NCI-H526 treated with DMSO at 0.1 percent for 48 hours (cell line): ENCODE measurements at regions not wholly inside any gene's neighbourhood (a gene's known extent, or its start where the extent isn't known, plus 50 kb on each side); places are given as distances from the start of the nearest gene placed in this dataset.
"Not testable (repeated sequence)": the region's sequence is repeated elsewhere in the genome, so short reads cannot be mapped to it uniquely, and the experiment has no call there.

Experiments
- DNase-seq: peaks from one replicate; lab custom pipeline; 2025; lab: John Stamatoyannopoulos, UW

DNA sequence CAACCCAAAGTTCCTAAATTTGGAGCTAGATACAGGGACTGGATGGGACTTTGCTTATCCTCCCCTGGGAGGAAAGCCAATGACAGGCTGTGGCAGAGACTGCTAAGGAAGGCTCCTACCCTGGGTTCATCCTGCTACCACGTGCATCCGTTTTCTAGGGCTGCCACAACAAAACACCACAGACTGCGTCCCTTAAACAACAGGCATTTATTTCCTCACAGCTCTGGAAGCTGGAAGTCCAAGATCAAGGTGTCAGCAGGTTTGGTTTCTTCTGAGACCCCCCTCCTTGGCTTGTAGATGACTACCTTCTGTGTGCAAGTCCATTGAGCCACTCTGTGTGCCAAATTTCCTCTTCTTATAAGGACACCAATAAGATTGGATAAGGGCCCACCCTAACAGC is 263.9 kb downstream of the FAM43A start:
- no peak for DNase-seq

DNA sequence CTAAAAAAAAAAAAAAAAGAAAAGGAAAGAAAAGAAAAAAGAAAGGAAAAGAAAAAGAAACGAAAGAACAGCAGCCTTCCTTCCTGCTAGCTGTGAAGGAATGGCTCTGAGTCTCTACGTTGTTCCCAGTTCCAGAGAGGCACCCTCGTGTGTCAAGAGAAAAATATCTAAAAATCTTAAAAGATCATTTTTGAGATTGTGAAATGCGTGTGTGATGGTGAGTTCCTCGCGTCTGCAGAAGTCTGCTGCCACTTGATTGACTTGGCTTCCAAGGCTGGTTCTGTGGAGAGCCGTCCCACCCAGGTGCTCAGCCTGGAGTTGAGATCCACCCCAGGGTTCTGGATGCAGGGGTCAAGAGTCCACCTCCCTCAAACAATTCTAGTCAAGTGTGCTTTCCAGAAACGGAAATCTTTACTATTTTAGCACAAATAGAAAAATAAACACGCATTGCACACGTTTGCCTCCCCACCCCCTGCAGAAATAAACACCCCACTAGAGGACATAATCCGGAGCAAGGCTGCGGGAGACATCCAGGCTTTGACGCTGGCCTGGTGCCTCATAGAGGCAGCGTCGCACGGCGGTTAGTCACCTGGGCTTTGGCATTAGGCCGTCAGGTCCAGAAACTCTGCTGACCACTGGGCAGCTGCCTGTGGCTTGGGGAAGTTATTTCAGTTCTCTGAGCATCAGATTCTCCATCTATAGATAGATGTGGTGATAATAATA is 265.4 kb downstream of the FAM43A start:
- DNase-seq: no peak

DNA sequence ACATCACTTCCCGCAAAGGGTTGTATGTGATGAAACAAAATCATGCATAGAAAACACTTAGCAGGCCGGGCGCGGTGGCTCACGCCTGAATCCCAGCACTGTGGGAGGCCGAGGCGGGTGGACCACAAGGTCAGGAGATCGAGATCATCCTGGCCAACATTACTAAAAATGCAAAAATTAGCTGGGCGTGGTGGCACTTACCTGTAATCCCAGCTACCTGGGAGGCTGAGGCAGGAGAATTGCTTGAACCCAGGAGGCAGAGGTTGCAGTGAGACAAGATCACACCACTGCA is 265.9 kb downstream of the FAM43A start:
- not testable (repeated sequence) for DNase-seq

DNA sequence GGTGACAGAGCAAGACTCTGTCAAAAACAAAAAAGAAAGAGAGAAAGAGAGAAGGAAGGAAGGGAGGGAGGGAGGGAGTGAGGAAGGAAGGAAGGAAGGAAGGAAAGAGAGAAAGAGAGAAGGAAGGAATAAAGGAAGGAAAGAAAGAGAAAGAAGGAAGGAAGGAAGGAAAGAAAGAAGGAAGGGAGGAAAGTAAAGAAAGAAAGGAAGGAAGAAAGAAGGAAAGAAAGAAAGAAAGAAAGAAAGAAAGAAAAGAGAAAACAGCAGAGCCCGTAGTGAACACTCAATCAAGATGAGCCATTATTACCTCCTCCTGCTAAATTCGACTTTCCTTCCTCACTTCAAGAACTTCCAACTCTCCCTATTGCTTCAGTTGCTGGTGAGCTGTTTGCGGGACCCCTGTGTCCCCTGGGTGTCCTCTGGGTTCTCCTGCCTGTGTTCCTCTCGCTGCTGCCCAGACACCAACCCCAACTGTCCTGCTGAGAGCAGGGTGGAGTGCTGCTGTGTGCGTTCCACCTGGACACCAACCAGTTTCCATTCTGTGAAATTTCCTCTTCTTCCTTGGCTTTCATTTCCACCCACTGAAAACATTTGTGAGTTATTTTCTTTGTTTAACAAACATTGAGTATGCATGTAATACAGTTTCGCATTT is 266.4 kb downstream of the FAM43A start:
- DNase-seq: no peak

DNA sequence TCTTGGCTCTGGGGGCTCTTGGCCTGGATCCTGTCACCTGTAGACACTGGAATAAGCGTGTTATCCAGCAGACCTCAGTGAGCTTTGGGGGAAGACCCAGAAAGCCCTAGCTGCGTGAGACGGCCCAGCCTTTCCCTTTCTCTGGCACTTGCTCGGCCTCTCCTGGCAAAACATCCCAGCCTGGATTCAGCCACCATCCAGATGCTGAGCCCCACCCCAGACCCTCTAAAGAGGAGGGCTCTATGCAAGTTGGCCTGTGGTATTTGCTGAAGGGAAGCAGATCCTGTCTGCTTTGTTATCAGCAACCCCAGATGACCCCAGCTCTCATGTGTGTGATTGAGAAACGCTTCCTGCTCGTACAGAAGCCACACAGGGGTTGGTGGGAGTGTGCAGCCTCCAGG is 267.2 kb downstream of the FAM43A start:
- no peak for DNase-seq

DNA sequence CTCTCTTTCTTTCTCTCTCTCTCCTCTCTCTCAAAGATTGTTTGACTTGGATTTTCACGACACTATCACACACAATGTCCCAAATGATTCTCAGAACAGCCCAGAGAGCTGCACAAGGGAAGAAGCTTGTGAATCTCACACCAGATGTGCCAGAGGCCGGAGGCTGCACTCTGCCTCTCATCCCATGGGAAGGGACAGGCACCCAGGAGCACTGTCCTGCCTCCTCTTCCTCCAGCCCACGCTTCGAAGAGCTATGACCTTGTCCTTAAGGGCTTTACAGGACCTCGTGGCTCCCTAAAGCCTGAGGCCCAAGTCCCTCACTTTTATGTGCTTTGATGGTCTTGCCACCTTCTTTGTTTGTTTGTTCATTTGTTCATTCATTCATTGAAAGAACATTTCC is 267.6 kb downstream of the FAM43A start:
- no peak for DNase-seq

DNA sequence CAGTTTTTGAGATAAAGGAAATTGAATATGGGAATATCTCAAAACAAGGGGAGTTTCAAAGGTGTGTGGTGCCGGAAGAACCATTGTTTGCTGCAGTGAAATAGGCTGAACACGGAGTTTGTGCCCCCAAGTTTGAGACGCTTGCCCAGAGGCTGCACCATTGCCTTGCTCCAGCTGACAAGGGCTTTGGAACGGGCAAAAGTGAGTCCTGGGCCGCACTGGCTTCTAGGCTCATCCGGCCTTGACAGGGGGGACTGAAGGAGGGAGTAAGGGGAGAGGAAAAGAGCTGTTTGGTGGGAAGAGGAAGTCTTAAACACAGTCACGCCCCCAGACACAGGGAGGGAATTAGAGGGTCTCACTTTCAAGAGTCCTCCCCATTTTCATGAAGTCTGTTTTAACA is 269.9 kb downstream of the FAM43A start:
- DNase-seq: no peak

DNA sequence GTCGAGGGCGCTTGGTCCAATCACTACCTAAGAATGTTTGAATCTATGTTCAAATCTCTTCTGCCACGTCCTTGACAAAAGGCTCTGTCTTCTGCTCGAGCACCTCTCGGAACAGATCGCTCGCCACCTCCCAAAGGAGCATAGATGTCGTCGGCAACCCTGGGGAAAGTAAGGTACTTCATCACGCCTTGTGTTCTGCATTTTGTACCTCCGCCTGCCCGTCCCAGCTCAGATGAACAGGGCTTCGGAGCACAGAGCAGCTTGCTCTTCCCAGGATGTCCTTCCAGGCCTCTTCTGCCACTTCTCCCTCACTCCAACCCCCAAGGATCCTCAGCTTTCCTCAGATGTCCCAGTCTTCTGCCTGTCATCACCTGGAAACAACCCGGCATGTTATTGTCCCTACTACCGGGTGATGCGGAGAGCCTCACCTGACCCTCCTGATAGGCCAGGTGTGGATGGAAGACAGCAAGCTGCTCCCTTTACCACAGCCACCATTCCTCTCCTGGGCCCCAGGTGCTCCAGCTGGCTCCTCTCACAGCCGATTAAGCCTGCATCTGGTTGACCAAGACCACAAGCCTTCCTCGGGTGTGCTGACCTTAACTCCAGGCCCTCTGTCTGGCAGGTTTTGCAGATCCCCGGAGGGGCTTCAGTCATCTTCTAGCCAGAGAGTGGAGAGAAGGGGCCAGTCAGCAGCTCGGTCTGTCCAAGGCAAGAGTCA is 270.5 kb downstream of the FAM43A start:
- DNase-seq: no peak

DNA sequence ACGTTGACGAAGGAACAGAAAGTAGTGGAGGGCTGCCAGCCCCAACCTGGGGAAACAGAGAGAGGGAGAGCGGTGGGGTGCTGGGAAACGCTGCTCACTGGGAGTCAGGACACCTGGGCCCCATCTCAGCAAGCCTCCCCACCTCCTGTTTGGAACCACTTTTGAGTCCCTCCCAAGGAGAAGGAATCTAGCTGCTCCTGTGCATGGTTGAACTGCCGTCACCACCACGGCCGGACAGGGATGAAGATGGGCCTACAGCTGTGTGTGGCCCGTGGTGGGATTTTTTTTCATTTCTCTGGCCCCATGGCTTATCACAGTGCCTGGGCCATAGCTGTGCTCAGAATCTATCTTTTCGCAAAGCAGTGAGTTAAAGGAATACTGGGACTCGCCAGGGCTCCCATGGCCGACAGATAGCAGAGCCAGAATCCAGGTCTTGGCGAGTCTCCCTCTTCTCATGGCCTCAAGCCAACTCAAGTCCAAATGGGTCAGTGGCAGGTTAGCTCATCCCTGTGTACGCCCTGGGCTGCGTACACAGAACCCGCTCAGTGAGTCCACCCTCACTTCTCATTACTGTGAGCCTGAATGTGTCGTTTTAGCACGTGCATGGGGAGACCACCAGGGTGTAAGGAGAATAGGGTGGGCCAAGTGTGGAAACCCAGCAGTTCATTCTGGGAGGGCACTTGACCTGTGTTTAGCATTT is 271.2 kb downstream of the FAM43A start:
- no peak for DNase-seq

DNA sequence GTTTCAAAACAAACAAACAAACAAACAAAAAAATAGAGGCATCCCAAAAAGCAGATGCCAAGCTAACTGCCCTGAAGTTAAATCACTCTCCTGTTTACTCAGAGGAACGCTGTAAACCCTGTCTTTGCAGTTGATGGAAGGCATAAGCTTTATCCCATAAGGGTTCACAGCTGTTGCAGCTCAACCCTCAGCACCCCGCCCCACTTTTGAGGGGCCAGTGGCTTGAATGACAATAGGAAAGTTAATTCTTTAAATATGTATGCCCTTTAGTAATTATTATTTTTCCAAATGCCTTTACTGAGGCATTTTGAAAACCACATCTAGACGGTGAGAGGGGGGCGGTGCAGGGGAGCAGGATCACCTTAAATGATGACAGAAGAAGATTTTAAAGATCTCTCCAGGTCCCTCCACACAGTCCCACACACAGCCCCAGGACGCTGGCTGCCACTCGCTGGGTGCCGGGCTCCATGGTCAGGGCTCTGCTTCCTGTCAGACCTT is 272.1 kb downstream of the FAM43A start:
- no peak for DNase-seq

DNA sequence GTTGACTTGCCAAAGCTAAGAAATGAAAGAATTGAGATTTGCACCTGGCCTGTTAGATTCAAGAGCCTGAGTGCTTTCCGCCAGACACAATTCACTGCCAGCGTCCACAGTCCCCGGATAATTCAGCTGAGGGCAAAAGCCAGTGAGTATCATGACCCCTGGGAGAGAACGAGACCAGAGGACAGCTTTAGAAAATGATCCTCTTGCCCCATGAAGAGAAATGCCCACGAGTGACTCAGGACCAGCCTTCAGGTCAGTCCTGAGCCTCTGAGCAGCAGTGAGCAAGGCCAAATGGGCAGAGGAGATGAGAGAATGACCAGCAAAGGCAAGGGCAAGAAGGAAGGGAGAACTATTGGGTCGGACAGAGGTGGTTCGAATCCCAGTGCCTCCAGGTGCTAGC is 273.5 kb downstream of the FAM43A start:
- DNase-seq: no peak

DNA sequence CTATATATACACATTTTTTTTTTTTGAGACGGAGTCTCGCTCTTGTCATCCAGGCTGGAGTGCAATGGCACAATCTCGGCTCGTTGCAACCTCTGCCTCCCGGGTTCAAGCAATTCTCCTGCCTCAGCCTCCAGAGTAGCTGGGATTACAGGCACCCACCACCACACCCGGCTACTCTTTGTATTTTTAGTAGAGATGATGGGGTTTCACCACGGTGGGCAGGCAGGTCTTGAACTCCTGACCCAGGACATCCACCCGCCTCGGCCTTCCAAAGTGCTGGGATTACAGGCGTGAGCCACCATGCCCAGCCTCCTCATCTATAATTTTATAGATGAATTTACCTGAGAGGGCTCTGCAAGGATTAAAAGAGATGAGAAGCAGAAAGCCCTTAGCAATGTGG is 274.0 kb downstream of the FAM43A start:
- not testable (repeated sequence) for DNase-seq

DNA sequence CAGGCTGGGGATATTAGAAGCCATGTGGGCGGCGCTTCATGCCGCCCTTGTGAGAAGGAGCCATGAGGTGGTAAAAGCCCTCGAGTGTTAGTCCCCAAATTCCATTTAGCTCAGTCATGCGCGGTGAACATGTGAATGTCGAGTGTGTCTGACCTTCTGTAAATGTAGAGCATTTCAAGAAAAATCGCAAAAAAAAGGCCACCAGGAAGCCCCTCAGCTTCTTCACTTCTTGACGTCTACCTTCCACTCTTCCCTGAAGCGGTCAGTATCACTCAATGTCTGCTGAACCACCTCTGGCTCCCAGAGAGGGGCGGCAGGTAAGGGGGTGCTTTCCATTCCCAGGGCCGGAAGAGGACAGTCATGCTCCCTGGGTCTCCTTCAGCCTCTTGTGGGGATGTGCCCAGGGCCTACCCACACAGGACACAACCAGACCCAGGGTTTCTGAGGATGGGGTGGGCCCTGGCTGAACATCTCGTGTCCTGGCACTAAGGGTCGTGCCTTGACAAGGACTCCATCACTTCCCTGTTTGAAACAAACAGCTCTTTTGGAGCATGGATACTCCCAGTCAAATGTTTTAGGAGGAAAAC is 274.9 kb downstream of the FAM43A start:
- DNase-seq: no peak

DNA sequence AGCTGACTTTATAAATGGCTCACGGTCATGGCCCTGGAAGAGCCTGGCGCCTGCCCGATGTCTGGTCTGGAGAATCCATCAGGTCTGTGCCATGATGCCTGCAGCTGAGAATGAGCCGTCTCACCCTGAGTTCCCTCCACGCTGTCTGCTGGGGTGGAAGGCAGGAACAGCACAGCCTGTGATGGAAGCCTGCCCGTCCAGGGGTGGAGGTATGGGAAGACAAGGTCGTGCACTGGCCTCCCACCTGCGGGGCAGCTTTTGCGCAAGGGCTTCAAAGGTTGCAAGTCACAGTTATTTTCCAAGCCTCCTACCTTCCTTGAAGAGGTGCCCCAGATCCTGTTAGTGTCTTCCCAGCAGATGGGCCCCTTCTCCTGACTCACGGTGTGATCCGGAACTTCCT is 275.5 kb downstream of the FAM43A start:
- no peak for DNase-seq

DNA sequence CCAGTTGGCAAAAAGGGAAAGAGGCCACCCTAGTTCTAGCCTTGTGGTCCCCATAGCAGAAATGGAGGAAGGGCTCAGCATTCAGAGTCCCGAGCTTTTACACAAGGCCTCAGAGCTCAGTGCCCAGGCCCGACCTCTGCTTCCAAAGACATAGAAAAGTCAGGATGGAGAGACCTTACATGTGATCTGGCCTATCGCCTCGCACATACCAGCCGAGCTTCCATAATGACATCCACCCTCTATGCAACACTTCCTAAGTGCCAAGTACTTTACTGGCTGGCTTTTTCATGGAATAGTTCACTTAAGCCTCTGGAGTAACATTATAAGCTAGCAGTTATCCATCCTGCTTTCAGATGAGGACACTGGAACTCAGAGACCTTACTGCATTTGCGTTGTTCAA is 275.9 kb downstream of the FAM43A start:
- no peak for DNase-seq

DNA sequence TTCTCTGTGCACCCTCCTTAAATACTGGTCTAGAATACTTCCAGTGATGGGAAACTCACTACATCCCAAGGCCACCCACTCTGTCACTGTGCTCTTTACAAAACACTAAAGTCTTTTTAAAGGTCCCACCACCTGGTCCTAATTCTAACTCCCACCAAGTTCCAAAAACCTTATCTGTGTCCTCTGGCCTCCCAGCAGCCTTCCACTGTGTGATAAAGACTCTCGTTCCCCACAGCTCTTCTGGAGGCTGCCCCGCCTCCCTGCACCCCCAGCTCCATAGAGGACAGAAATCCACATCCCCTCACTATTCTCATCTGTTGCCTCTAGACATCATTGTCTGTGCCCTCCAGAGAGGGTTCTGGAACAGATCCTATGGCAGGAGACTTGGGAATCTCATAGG is 276.4 kb downstream of the FAM43A start:
- DNase-seq: no peak

DNA sequence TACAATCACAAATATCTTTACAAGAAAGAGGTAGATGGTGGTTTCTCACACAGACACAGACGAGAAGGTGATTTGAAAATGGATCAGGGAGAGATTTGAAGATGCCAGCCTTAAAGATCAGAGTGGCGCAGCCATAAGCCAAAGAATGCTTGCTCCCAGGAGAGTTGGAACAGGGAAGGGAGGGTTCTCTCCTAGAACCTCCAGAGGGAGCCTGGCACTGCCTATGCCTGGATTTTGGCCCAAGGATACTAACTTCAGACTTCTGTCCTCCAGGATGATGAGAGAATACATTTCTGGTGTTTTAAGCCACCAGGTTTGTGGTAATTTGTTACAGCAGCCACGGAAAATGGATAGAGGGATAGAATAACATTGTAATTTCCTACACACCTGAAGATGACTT is 279.1 kb downstream of the FAM43A start:
- DNase-seq: no peak

DNA sequence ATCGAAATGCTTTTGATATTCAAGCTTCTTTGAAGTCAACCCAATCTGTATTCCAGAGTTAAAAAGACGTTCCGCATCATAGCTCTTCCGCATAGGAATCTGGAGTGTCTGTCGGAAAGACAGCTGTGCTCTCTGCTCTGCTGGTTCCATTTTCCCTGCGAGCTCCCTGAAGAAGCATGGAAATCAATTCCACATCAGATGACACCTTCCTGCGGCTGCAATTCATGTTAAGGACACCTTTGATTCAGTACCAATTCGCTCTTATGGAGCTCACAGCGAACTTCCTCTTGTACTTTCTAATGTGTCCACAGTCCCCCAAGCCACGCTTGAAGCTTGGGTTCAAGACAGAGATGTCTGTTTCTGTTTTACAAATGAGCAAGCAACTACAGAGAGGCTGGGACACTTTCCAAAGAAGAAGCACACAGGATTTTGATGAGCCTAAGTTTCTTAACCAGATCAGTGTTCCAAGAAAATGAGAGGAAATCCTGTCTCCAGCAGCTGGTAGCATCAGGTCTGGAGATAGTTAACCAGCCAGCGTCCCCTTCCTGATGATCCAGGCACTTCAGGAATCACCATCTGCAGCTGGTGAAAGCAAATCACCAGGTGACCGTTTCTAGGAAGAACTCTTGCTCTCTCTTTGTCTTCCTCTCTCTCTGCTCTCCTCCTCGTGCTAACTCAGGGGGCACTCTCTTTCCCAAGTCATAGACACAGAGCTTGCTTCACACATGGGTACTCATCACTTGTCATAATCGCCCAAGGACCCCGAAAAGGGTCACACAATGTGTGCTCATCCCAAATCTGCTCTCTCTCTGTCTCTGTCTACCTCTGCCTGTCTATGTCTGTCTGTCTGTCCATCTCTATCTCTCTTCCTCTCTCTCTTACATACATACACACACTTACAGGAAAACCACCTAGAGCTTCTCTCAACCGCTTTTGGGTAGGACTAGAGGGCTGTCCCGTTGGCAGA is 281.8 kb downstream of the FAM43A start:
- no peak for DNase-seq

DNA sequence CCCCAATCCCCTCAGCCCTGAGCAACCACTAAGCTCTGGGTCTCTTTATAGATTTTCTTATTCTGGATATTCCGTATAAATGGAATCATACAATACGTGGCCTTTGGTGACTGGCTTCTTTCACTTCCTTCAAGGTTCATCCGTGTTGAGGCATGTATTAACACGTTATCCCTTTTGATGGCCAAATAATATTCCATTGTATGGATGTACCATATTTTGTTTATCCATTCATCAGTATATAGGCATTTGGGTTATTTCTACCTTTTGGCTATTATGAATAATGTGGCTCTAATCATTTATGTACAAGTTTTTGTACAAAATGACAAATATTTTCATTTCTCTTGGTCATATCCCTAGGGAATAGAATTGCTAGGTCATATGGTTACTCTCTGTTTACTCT is 284.4 kb downstream of the FAM43A start:
- DNase-seq: no peak

DNA sequence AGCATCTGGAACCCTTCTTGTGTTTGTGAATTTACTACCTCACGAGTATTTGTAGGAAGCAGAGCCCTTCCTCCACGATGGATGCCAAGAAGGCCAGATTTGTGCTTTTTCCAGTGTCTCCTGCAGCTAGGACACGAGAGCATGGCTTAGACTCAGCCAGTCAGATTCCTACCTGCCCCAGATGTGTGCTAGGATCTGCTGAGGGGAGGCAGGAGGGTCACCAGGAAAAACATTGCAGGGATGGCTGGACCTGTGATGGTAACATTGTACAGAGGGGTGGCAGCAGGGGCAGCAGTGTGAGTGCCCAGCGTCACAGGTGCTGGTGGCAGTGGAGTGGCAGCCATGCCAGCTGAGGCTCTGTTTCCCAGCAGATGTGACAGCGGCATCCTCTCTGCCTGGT is 285.3 kb downstream of the FAM43A start:
- DNase-seq: no peak

DNA sequence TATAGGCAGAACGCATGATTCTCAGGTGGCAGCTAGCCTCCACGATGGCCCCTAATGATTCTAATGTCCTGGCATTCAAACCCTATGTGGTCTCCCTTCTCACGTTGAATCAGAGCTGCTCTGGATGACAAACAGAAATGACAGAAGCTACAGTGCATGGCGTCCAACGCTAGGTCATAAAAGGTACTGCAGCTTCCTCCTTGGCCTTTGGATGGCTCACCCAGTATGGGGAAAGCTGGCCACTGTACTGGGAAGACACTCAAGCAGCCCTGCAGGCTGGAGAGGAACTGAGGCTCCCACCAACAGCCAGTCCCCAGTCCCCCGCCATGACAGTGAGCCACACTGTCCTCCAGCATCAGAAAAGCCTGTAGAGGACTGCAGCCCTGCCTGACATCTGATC is 286.3 kb downstream of the FAM43A start:
- DNase-seq: no peak
